ENCODE measurements at regions not wholly inside any gene's neighbourhood (a gene's known extent, or its start where the extent isn't known, plus 50 kb on each side); places are given as distances from the start of the nearest gene placed in this dataset.

- Histone ChIP-seq H3K4me1 (ENCODE audit: control insufficient read depth in 1 of 2, insufficient read depth in 2 of 2, low read length in 2 of 2) (no peaks in the 10 kb centered on the region), H4K20me1 (ENCODE audit: insufficient read depth) (no peaks in the 10 kb centered on the region), H3K36me3 (ENCODE audit: control insufficient read depth in 1 of 2, insufficient read depth in 2 of 2, low read length in 2 of 2) (no peaks in the 10 kb centered on the region), H3K9me3 (ENCODE audit: control insufficient read depth in 1 of 2, insufficient read depth in 1 of 2, low read depth in 1 of 2, low read length in 2 of 2) (no peaks in the 10 kb centered on the region), H3K27me3 (ENCODE audit: insufficient read depth, low read length) (no peaks in the 10 kb centered on the region), H3K4me3 (replicated peaks in 1 of 2; ENCODE audit: low read depth in 1 of 2, low read length in 2 of 2) (no peak overlapping the region), H2AFZ (ENCODE audit: low read depth, low read length, poor library complexity, severe bottlenecking) (no peak overlapping the region), H3K9ac (ENCODE audit: low read length) (no peak overlapping the region), H3K9me2 (ENCODE audit: insufficient read depth) (no peaks in the 10 kb centered on the region), H3K4me2 (ENCODE audit: low read length) (no peak overlapping the region), H3K27ac (ENCODE audit: low read depth, low read length) (no peak overlapping the region), H3K79me2 (ENCODE audit: insufficient read depth, low read length) (no peaks in the 10 kb centered on the region)
- CTCF ChIA-PET: no interaction called here
- TF ChIP-seq FOSL1 (IDR thresholded peaks at IDR 0.05; ENCODE audit: low read depth) (no peak), SIN3A (IDR thresholded peaks at IDR 0.05; ENCODE audit: low read depth) (no peak), TCF7L2 (IDR thresholded peaks at IDR 0.05; ENCODE audit: borderline replicate concordance, extremely low read depth, insufficient read depth, insufficient read length) (no peak), POLR2A (IDR thresholded peaks at IDR 0.05; ENCODE audit: borderline replicate concordance, extremely low read depth, insufficient read depth, insufficient read length) (no peak), EGR1 (IDR thresholded peaks at IDR 0.05; ENCODE audit: low read depth) (no peak), ZFX (IDR thresholded peaks at IDR 0.05) (no peak), CTCF (IDR thresholded peaks at IDR 0.05 in 2 of 3, conservative IDR thresholded peaks at IDR 0.05 in 1 of 3; ENCODE audit: borderline replicate concordance in 1 of 3, insufficient read depth in 1 of 3, low read depth in 2 of 3, low read length in 2 of 3) (no peak), MAX (IDR thresholded peaks at IDR 0.05) (no peak), CBX3 (IDR thresholded peaks at IDR 0.05; ENCODE audit: low read depth) (no peak), CEBPB (IDR thresholded peaks at IDR 0.05; ENCODE audit: low read depth) (no peak), YY1 (IDR thresholded peaks at IDR 0.05; ENCODE audit: extremely low read depth, insufficient replicate concordance, low read depth, low read length) (no peak), POLR2AphosphoS5 (IDR thresholded peaks at IDR 0.05; ENCODE audit: low read depth, low read length) (no peak), ZBTB33 (IDR thresholded peaks at IDR 0.05; ENCODE audit: extremely low read depth, insufficient replicate concordance, low read length) (no peak), JUND (IDR thresholded peaks at IDR 0.05) (no peak)
- POLR2A ChIA-PET: no interaction called here
- intact Hi-C loops (cut with micrococcal nuclease): no loop called here
- no TSS peak for BruUV-seq (replicated peaks)
- RAD21 ChIA-PET (ENCODE audit: low non-redundant PET in 1 of 2, low total read pairs in 2 of 2, uncharacterized antibody in 2 of 2, unreplicated experiment in 2 of 2): no interaction called here
- DNase-seq (ENCODE audit: low read depth, low spot score) (no peak), ATAC-seq (no peak)
These were observed 104.9 kb downstream of the MFSD1 start for GRCh38 chr3:158906749-158907148.

All from HCT116 (cell line).